ENCODE measurements at regions not wholly inside any gene's neighbourhood (a gene's known extent, or its start where the extent isn't known, plus 50 kb on each side); places are given as distances from the start of the nearest gene placed in this dataset.

DNA sequence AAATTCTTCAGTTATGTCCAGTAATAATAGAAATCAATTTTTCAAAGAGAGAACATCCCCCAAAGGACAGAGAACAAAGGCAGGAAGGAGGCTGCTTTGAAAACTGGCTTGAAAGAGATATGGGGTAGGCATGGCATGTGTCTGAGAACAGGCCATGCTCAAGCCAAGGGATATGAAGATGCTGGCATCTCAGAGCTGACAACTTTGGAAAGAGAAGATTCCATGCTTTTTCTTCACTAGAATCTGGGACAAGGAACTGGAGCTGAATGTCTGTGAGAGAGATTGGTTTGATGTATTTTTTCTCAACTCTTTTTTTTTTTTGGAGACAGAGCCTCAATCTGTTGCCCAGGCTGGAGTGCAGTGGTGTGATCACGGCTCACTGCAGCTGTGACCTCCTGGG is 139.8 kb upstream of the DLX2 start:
- TF ChIP-seq EZH2phosphoT487 (IDR thresholded peaks at IDR 0.05; ENCODE audit: low read depth): no peak
- TF ChIP-seq, protein P1, sequence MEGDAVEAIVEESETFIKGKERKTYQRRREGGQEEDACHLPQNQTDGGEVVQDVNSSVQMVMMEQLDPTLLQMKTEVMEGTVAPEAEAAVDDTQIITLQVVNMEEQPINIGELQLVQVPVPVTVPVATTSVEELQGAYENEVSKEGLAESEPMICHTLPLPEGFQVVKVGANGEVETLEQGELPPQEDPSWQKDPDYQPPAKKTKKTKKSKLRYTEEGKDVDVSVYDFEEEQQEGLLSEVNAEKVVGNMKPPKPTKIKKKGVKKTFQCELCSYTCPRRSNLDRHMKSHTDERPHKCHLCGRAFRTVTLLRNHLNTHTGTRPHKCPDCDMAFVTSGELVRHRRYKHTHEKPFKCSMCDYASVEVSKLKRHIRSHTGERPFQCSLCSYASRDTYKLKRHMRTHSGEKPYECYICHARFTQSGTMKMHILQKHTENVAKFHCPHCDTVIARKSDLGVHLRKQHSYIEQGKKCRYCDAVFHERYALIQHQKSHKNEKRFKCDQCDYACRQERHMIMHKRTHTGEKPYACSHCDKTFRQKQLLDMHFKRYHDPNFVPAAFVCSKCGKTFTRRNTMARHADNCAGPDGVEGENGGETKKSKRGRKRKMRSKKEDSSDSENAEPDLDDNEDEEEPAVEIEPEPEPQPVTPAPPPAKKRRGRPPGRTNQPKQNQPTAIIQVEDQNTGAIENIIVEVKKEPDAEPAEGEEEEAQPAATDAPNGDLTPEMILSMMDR (IDR thresholded peaks at IDR 0.05; ENCODE audit: low read depth, low read length): no peak

Measured in OCI-LY3 (cell line).